ENCODE measurements at regions not wholly inside any gene's neighbourhood (a gene's known extent, or its start where the extent isn't known, plus 50 kb on each side); places are given as distances from the start of the nearest gene placed in this dataset.

DNA sequence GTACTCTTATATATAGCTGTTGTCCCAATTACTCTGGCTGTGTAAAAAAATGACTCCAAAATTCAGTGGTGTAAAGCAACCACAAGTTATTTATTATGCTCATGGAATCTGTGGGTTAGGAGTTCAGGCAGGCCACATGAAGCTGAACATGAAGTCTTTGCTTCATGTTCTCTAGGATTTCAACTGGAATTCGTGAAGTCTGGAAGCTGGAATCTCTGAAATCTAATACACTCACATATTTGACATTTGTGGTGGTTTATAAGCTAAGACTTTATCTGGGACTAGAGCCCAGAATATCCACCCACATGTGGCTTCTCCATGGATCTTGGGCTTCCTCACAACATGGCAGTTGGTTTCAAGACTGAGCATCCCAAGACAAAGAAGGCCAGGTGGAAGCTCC is 430.6 kb downstream of the MIAT start:
- TF ChIP-seq GATA2 (IDR thresholded peaks at IDR 0.05; ENCODE audit: low read depth, low read length) (no peak), GATA3 (IDR thresholded peaks at IDR 0.05; ENCODE audit: low read depth, low read length) (no peak)
